ENCODE measurements at regions not wholly inside any gene's neighbourhood (a gene's known extent, or its start where the extent isn't known, plus 50 kb on each side); places are given as distances from the start of the nearest gene placed in this dataset.

- TF ChIP-seq, protein P1, sequence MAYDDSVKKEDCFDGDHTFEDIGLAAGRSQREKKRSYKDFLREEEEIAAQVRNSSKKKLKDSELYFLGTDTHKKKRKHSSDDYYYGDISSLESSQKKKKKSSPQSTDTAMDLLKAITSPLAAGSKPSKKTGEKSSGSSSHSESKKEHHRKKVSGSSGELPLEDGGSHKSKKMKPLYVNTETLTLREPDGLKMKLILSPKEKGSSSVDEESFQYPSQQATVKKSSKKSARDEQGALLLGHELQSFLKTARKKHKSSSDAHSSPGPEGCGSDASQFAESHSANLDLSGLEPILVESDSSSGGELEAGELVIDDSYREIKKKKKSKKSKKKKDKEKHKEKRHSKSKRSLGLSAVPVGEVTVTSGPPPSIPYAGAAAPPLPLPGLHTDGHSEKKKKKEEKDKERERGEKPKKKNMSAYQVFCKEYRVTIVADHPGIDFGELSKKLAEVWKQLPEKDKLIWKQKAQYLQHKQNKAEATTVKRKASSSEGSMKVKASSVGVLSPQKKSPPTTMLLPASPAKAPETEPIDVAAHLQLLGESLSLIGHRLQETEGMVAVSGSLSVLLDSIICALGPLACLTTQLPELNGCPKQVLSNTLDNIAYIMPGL (CRISPR knock-in tag; IDR thresholded peaks at IDR 0.05; ENCODE audit: borderline replicate concordance): no peak
- TF ChIP-seq HOXA7 (CRISPR knock-in tag; IDR thresholded peaks at IDR 0.05) (no peak), CHD2 (IDR thresholded peaks at IDR 0.05; ENCODE audit: low read length, partially characterized antibody) (no peak), POLR2A (IDR thresholded peaks at IDR 0.05; ENCODE audit: low read length) (no peak), JUNB (IDR thresholded peaks at IDR 0.05) (no peak), NR3C1 (IDR thresholded peaks at IDR 0.05) (no peak), HEYL (CRISPR knock-in tag; IDR thresholded peaks at IDR 0.05) (no peak), MAZ (IDR thresholded peaks at IDR 0.05; ENCODE audit: borderline replicate concordance, low read depth, low read length) (no peak)
- TF ChIP-seq, protein P2, sequence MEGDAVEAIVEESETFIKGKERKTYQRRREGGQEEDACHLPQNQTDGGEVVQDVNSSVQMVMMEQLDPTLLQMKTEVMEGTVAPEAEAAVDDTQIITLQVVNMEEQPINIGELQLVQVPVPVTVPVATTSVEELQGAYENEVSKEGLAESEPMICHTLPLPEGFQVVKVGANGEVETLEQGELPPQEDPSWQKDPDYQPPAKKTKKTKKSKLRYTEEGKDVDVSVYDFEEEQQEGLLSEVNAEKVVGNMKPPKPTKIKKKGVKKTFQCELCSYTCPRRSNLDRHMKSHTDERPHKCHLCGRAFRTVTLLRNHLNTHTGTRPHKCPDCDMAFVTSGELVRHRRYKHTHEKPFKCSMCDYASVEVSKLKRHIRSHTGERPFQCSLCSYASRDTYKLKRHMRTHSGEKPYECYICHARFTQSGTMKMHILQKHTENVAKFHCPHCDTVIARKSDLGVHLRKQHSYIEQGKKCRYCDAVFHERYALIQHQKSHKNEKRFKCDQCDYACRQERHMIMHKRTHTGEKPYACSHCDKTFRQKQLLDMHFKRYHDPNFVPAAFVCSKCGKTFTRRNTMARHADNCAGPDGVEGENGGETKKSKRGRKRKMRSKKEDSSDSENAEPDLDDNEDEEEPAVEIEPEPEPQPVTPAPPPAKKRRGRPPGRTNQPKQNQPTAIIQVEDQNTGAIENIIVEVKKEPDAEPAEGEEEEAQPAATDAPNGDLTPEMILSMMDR (IDR thresholded peaks at IDR 0.05): no peak
- TF ChIP-seq, protein P3, sequence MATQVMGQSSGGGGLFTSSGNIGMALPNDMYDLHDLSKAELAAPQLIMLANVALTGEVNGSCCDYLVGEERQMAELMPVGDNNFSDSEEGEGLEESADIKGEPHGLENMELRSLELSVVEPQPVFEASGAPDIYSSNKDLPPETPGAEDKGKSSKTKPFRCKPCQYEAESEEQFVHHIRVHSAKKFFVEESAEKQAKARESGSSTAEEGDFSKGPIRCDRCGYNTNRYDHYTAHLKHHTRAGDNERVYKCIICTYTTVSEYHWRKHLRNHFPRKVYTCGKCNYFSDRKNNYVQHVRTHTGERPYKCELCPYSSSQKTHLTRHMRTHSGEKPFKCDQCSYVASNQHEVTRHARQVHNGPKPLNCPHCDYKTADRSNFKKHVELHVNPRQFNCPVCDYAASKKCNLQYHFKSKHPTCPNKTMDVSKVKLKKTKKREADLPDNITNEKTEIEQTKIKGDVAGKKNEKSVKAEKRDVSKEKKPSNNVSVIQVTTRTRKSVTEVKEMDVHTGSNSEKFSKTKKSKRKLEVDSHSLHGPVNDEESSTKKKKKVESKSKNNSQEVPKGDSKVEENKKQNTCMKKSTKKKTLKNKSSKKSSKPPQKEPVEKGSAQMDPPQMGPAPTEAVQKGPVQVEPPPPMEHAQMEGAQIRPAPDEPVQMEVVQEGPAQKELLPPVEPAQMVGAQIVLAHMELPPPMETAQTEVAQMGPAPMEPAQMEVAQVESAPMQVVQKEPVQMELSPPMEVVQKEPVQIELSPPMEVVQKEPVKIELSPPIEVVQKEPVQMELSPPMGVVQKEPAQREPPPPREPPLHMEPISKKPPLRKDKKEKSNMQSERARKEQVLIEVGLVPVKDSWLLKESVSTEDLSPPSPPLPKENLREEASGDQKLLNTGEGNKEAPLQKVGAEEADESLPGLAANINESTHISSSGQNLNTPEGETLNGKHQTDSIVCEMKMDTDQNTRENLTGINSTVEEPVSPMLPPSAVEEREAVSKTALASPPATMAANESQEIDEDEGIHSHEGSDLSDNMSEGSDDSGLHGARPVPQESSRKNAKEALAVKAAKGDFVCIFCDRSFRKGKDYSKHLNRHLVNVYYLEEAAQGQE (IDR thresholded peaks at IDR 0.05): no peak
Measured at GRCh38 chr18:25595274-25596060, 243.5 kb upstream of the ZNF521 start.

Data from A549 (cell line).